ENCODE measurements at regions not wholly inside any gene's neighbourhood (a gene's known extent, or its start where the extent isn't known, plus 50 kb on each side); places are given as distances from the start of the nearest gene placed in this dataset.

- no peak for DNase-seq
- 95 to 98% (median 97%) methylated on average over 3 of the region's 3 CpGs for WGBS, 4 donors
- intact Hi-C loops (cut with DNase I), result no loop called here
- ATAC-seq, result no peak
- Histone ChIP-seq H3K9me3 (no peaks in the 10 kb centered on the region), H3K36me3 (no peaks in the 10 kb centered on the region), H3K4me1 (peaks cover 0 to 5% (median 0%) of the 10 kb centered on the region in 12 donors), H3K4me3 (no peak overlapping the region), H3K27ac (no peak overlapping the region), H3K27me3 (no peaks in the 10 kb centered on the region)
- no peak for TF ChIP-seq POLR2A (IDR thresholded peaks at IDR 0.05)
- TF ChIP-seq CTCF (IDR thresholded peaks at IDR 0.05), result no peak
These were observed 373.3 kb upstream of the RBMS3 start for GRCh38 chr3:28907616-28908015.

GRCh38 chr3:28912120-28912885, 368.6 kb upstream of the RBMS3 start:
- H3K27ac ChIP-seq, result no peak overlapping the region
- no peak for DNase-seq
- intact Hi-C loops (cut with DNase I), result loop anchor here in 8 of 10 donors (10.0 kb wide), 5 partner anchors 362 to 1282 kb away; partner anchors contain the start of gene RBMS3 (in 2 of the 8)
- TF ChIP-seq POLR2A (IDR thresholded peaks at IDR 0.05), result no peak
- TF ChIP-seq CTCF (IDR thresholded peaks at IDR 0.05), result no peak
- H3K4me1 ChIP-seq, result peaks cover 0 to 24% (median 10%) of the 10 kb centered on the region in 12 donors
- H3K9me3 ChIP-seq, result no peaks in the 10 kb centered on the region
- peak overlapping the region in 1 of 12 donors; percentile 3 for H3K4me3 ChIP-seq
- H3K36me3 ChIP-seq, result no peaks in the 10 kb centered on the region
- 87 to 91% (median 88%) methylated on average over 6 of the region's 6 CpGs for WGBS, 4 donors
- no peaks in the 10 kb centered on the region for H3K27me3 ChIP-seq
- ATAC-seq, result no peak

GRCh38 chr3:28915741-28916500, 364.9 kb upstream of the RBMS3 start:
- Histone ChIP-seq H3K9me3 (no peaks in the 10 kb centered on the region), H3K27me3 (no peaks in the 10 kb centered on the region), H3K27ac (peak overlapping the region in 10 of 12 donors; percentile 32 to 73 (median 55)), H3K4me3 (peak overlapping the region in 9 of 12 donors; percentile 23 to 49 (median 39)), H3K36me3 (no peaks in the 10 kb centered on the region), H3K4me1 (peaks cover 0 to 26% (median 10%) of the 10 kb centered on the region in 12 donors)
- TF ChIP-seq CTCF (IDR thresholded peaks at IDR 0.05) (no peak), POLR2A (IDR thresholded peaks at IDR 0.05) (no peak)
- peak; percentile 18 to 64 (median 30) for ATAC-seq
- peak in 1 of 5 donors; percentile 6 for DNase-seq
- 52 to 61% (median 60%) methylated on average over 8 of the region's 8 CpGs for WGBS, 4 donors
- intact Hi-C loops (cut with DNase I), result loop anchor here (2.0 to 10.0 kb wide), 10 partner anchors 359 to 1279 kb away; partner anchors contain the start of gene RBMS3 (in 3 of the 10)

Measured in heart left ventricle (tissue), 16 donors.